AG10803 (cell line): ENCODE measurements at regions not wholly inside any gene's neighbourhood (a gene's known extent, or its start where the extent isn't known, plus 50 kb on each side); places are given as distances from the start of the nearest gene placed in this dataset.

Experiments
- DNase-seq: peaks from one replicate; pipeline ENCODE4 v3.0.0; 2010; ENCODE audit warnings: low read depth
- H3K4me3 ChIP-seq: 2 replicates; pipeline ENCODE4 v1.5.1; 2011; ENCODE audit warnings: mild to moderate bottlenecking, low read length, control low read depth
- TF ChIP-seq, protein P1 (sequence below): conservative IDR thresholded peaks from 2 replicates; pipeline ENCODE4 v1.5.1; 2011; ENCODE audit warnings: mild to moderate bottlenecking, low read length, control low read depth, inconsistent platforms

DNA sequence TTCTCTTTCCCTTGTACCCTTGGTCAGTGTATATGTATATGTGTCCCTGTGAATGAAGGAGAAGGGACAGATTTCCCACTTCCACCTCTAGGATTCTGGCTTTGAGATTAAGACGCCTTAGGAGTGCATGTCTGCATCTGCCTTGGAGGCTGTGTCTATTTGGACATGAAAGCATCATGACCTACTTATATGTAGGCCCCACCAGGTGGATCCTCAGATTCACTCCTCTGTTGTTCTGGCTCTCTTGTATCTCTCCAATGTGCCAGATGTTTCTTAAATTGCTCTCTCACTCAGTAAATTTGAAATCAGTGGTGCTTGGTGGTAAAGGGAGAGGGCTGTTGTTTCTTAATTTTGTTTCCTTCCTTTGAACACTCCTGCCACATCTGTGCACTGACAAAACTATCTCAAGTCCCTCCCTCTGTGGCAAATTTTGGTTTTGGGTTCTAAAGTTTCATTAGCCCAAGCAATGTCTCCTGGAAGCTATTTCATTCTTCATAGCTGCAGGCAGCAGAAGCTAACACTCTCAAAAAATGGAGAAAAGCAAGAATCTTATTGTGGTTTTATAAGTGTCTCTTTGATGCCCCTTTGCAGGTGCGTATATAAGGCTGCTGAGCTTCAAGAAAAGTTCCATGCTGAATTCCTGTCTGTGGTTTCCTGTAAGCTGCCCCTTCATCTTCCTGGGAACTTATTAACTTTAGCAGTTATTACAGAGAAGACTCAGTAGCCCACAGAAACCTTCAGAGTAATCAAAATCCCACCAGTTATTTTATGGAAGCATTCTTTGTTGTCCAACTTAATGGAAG lies 179.7 kb upstream of the SETBP1 start:
- DNase-seq: no peak
- TF ChIP-seq, protein P1, sequence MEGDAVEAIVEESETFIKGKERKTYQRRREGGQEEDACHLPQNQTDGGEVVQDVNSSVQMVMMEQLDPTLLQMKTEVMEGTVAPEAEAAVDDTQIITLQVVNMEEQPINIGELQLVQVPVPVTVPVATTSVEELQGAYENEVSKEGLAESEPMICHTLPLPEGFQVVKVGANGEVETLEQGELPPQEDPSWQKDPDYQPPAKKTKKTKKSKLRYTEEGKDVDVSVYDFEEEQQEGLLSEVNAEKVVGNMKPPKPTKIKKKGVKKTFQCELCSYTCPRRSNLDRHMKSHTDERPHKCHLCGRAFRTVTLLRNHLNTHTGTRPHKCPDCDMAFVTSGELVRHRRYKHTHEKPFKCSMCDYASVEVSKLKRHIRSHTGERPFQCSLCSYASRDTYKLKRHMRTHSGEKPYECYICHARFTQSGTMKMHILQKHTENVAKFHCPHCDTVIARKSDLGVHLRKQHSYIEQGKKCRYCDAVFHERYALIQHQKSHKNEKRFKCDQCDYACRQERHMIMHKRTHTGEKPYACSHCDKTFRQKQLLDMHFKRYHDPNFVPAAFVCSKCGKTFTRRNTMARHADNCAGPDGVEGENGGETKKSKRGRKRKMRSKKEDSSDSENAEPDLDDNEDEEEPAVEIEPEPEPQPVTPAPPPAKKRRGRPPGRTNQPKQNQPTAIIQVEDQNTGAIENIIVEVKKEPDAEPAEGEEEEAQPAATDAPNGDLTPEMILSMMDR: no peak

DNA sequence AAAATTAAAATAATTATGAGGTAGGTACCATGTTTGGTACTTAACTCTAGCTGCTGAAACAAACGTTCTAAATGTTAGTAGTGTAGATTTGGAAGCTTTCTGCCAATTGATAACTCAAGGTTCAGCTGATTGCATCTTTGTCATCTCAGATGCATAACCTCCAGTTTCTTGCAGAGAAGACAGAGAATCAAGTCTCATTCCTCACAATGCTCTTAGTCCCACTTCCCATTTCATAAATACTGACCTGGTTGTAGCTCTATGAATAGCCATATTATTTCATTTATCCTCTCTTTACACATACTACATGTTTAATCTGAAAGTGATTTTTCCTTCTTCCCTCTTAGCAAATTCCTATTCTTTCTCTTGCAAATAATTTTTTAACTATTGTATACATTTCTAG lies 178.5 kb upstream of the SETBP1 start:
- TF ChIP-seq, protein P1: no peak
- DNase-seq: no peak
- H3K4me3 ChIP-seq: no peak overlapping the region

More for the DNA sequence above, 179.7 kb upstream of the SETBP1 start:
- no peak overlapping the region for H3K4me3 ChIP-seq

DNA sequence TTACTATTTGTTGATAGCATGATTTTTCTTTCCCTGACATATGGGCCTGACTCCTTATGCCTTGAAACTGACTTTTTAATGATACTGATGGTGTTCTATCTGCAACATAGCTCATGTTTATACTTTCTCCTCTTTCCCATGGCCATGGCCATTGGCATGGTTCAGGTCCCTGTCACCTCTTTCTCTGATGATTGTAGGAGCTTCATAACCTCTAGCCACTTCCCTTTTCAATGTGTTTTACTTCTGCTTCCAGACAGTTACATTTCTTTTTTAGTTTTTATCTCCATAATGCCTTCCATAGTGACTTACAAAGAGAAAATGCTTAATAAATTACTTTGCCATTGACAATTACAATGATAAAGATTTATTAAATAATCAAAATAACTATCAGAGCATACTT lies 177.9 kb upstream of the SETBP1 start:
- TF ChIP-seq, protein P1: no peak
- DNase-seq: no peak
- H3K4me3 ChIP-seq: no peak overlapping the region

DNA sequence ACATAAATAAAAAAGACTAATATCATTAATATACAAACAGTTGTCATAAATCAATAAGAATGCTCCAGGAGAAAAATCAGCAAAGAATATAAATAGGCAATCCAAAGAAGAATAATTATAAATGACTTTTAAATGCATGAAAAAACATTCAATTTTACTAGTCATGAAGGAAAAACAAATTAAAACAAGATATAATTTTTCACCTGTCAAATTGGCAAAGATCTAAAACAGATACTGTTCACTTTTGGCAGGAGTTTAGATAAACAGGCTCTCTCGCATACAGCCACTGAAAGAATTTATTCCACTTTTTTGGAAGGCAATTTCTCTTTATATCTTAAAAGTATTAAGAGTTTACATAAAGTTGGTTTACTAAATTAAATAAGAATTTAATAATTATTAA lies 176.8 kb upstream of the SETBP1 start:
- no peak overlapping the region for H3K4me3 ChIP-seq
- DNase-seq: no peak
- TF ChIP-seq, protein P1: no peak

DNA sequence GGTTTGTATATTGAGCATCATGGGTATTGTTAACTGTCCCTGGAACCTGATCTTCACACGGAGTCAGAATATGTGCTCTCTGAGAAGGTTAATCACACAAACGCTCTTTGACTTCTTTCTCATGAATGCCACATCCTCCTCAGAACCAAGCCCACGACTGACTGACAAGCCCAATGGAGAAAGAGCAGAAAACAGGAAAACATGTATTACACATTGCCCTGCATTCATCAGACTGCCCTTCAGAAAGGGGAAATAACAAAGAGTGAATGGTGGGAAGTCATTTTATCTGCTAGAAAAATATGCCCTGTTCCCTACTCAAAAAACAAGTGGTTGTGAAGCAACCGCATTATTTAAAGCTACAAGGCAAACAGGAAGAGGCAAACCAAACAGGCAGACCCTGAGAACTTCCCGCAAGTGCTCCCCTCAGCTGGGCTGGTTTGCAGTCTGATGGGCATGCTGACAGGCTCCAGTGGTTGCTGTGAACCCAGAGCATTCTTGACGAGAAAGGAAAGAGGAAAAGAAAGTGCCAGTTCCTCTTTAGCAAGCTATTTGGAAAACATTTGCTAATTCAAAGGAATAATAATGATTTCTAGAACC lies 172.9 kb upstream of the SETBP1 start:
- no peak overlapping the region for H3K4me3 ChIP-seq
- DNase-seq: no peak
- TF ChIP-seq, protein P1: no peak

DNA sequence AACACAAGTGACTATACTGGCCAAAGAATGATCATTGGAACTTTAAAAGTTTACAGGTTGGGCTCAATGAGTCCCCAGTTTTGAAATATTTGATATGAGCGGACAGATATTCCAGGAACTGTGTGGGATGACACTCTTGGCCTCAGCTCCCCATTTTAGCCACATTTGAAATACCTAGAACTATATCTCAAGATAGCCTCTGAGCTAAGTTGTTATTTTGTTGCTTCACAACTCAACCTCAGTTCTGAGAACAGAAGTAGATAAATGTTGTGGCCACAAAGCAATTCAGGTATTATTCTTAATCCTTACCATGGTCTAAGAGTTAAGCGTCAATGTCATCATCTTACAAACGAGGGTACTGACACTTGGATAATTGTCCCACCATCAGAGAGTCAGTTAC lies 172.2 kb upstream of the SETBP1 start:
- DNase-seq: no peak
- TF ChIP-seq, protein P1: no peak
- no peak overlapping the region for H3K4me3 ChIP-seq

DNA sequence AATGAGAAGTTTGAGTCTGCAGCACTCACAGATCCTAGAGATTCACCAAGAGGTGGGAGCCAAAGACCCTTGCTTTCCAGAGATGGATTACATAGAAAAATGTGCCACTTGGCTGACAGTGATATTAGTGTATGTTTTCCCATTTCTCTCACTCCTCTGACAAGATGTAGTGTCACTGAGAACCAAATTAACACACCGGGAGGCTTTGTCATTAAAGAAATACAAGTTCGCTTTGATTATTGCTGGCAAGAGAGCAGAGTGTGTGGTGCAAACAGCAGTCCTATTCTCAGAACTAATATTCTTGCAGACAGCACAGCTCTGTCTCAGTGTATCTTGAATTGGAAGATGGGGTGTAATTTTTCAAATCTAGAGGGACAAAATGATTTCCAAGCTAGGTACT lies 171.6 kb upstream of the SETBP1 start:
- no peak for DNase-seq
- TF ChIP-seq, protein P1: no peak
- no peak overlapping the region for H3K4me3 ChIP-seq
